HG03039 (cell line): ENCODE measurements at regions not wholly inside any gene's neighbourhood (a gene's known extent, or its start where the extent isn't known, plus 50 kb on each side); places are given as distances from the start of the nearest gene placed in this dataset.
"Not testable (repeated sequence)": the region's sequence is repeated elsewhere in the genome, so short reads cannot be mapped to it uniquely, and the experiment has no call there.

Source experiments
- ATAC-seq: cut with Tn5 transposase; IDR thresholded peaks from one replicate; pipeline ENCODE4 v1.9.1; 2021; ENCODE audit warnings: mild to moderate bottlenecking, moderate library complexity; ENCODE audit not compliant: unreplicated experiment

DNA sequence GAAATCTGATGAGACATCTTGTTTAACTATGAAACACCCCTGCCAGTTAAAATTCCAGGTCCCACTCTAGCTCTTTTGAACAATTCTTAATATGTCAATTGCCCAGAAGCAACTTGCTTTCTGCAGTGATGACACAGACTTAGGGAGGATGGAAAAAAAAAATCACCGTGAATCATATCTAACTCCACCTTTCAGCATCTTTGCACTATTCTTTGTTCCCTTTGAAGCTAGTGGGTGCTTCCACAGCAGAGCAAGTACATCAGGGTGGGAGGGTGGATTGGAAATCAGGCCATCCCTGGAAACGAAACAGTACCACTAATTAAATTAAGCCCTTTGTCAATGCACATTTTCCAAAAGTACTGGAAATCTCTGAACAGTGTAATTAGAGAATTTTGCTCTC, 324.3 kb upstream of the MEIS1 start:
- no peak for ATAC-seq

DNA sequence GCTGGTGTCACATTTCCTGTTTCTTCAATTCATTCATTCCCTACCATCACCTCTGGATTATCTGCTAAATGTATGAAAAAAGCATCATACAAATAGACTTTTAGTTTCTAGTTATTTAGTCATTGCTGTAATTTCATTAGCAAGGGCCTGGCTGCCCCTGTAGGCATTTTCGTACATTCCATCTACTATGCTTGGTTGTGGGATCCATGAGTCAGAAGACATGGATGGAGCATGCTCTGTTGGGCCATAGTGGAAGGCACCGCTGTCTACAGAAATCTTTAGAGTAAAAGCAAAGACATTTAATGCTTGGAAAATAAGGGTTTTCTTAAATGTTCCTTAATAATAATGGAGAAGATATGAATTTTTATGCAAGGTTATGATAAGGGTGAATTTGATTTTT, 324.8 kb upstream of the MEIS1 start:
- no peak for ATAC-seq

DNA sequence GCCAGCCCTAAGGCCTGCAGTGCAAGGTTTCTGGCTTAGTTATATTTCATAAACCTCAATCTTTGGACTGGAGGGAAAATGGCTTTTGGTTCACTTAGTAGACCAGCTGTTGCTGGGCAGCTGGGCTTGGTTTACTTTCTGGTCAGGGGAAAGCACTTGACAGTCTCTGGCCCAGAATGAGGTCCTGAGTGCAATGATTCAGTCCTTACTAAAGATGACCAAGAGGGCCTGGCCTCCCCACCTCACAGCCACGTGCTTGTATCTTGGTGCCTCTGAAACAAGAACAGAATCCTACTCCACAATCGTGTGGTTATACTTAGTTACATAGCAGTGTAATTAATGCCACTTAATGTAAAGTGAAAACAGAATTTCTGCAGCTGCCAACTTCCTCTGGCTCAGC, 325.5 kb upstream of the MEIS1 start:
- no peak for ATAC-seq

DNA sequence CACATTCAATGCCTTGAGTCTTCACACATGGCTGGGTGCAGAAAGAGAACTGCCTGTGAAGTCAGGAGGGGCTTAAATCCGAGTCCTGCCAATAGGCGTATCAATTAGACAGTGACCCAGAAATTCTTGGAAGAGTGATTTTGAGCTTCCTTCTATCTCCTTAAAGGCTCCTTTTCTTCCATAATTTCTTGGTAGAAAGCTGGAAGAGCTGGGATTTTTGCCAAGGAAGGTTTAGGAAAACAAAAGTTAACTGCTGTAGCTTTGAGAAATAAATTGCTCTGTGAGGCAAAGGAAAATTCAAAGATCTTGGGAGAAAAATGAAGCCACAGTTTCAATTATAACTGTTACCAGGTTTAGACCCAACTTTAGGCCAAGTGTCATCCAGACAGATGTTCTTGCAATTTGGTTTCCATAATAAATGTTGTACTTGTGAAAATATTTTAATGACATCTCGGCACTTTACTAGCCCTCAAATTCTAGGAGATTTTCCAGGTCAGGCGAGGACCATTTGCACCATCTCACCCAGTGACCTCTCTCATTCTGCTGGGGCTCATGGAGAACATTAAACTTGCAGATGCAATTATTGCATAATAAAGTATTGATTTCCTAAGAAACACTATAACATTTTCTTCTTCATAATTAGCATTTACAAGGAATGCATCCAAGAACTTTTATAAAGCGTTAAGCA, 329.7 kb upstream of the MEIS1 start:
- no peak for ATAC-seq

DNA sequence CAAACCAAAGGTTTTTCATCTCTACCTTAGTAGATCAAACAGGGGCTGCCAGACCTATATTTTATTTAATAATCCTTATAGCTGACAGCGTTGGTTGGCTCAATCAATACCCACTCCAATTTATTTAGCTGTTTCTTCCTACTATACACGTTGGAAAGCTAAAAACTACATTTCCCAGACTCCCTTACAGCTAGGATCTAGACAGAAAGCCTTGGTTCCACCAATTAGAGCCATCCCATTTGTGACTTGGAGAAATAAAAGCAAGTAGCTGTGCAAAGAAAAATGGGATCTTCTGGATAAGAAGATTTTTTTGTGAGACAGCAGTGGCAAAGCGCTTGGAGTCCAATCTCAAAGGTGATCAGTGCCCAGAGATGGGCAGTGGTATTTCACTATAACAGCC, 331.3 kb upstream of the MEIS1 start:
- no peak for ATAC-seq

DNA sequence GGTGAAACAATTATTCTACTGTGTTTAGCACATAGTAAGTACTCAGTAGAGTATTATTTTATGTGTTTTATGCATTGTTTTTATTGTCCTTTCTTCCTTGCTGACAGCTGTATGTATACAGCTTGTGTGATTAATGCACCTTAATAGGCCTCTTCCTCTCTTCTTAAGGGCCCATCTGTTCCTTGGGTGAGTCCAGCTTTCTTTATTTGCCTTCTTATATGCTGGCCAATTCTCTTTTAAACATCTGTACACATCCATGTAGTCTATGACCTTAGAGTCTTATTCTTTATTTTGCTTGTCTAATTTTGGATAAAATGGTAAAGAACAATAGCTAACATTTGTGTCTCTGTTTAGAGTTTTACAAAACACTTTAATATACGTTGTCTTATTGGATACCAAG, 333.7 kb upstream of the MEIS1 start:
- no peak for ATAC-seq

DNA sequence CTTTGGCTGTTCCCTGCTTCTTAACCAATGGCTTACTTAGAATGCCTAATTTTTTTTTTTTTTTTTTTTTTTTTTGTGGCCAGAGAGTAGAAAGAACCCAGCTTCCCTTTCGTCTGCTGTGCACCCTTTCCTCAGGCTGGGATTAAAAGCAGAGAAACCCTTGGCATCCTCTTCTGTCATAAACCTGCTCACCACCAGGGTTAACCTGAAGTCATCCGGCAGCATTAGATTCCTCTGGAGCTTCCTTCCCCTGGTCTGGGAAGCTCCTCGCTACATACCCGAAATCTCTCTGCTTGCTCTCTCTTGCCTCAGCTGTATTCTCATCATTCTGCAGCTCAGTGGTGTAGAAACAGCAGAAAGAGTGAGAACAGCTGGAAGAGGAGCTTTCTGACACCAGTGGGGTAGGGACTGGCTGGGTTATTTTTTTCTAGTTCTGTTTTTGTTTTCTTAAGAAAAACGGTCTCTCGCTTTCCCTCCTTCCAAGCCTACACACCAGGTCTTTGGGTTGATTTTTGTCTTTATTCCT, 339.0 kb upstream of the MEIS1 start:
- no peak for ATAC-seq

DNA sequence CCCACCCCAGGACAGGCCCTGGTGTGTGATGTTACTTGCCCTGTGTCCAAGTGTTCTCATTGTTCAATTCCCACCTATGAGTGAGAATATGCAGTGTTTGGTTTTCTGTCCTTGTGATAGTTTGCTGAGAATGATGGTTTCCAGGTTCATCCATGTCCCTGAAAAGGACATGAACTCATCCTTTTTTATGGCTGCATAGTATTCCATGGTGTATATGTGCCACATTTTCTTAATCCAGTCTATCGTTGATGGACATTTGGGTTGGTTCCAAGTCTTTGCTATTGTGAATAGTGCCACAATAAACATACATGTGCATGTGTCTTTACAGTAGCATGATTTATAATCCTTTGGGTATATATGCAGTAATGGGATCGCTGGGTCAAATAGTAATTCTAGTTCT, 340.2 kb upstream of the MEIS1 start:
- ATAC-seq, result not testable (repeated sequence)

DNA sequence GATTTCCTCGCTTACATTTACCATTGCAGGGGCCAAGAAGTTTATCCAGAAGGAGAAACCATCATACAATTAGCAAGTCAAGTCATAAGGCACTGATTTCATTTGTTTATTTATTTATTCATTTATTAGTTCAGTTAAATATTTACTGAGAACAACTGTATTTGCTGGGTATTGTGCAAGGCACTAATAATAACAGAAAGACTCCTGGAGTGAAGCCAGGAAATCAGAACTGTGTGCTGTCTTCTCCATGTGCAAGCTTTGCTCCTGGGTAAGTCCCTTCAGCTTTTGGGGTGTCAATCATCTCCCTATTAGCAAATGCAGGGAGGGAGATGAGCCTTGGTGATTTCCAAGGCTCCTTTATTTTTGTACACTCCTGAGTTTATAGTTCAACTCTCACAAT, 341.6 kb upstream of the MEIS1 start:
- ATAC-seq, result no peak

DNA sequence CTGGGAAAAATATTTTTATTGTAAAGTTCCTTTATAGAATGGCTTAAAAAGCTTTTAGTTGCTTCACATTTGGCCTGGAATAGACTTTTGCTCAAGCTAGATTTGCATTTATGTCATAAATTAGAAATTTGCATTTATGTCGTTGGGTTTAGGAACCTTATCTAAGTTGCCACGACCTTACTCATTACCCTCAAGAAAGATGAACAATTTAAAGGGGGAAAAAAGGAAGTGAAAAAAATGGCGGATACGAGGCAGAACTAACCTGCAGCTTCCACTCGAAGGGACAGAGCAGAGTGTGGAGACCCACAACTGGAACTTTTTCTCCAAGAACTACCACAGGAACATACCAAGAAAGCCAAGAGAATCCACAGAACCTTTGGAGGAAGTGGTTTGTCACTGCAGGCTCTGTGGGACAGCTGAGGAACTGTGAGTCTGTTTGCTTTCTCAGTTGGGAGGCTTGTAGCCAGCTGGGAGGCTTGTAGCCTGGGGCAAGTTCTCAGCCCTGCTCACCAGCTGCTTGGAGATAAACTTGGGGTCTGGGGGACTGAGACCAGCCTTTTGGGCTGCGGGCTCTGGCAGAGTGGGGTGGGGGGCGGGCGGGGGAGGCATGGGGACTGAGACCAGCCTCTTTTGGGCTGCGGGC, 349.9 kb upstream of the MEIS1 start:
- no peak for ATAC-seq

DNA sequence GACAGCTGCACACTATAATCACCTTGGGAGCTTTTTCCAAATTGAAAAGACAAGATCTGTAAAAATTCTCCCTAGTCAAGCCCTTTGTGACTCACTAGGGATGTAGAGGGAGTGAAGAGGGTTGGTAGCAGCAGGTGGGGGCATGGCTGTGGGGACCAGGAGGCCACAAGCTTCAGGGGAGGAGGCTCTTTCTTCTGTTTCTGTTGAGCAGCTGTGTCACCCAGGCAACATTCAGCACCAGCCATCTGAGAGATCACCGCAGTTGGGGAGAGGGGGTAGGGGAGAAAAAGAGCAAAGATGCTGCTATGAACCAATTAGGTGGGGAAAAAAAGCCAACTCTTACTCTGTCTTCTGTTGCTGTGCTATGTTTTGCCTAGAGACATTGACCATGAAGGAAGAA, 352.3 kb upstream of the MEIS1 start:
- no peak for ATAC-seq

DNA sequence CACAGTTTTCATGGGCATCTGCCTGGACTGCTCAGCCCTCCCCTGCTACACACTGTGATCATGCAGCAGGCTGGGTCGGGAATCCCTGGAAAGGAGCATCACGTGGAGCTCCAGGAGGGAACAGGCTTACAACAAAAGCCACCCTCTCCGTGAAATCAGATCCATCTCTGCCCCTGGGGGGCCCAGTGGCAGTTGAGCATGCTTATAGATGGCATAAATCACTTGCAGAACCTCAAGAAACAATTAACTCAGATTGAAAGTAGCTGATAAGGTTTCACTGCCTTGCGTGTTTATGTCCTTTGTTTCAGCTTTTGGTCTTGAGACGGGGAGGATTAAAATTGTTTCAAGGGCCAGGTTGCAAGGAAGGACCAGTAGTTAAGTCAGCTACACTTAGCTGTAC, 354.8 kb upstream of the MEIS1 start:
- ATAC-seq, result no peak

DNA sequence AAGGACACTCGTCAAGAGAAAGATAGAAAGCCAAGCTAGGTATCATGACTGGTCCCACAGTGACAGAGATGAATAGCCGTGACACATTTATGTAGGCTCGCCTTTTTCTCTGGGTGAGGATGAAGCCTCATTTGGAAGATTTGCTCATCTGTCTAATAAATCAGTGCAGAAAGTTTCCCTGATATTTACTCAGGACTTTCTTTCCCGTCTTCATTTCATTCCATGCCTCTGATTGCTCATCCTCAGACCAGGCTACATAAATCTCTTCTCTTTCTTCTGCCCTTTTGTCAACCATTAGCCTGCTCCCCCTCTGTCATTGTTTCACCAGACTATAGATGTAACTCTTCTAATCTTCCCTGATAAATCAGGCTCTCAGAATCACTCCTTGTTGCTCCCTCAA, 361.8 kb upstream of the MEIS1 start:
- no peak for ATAC-seq

DNA sequence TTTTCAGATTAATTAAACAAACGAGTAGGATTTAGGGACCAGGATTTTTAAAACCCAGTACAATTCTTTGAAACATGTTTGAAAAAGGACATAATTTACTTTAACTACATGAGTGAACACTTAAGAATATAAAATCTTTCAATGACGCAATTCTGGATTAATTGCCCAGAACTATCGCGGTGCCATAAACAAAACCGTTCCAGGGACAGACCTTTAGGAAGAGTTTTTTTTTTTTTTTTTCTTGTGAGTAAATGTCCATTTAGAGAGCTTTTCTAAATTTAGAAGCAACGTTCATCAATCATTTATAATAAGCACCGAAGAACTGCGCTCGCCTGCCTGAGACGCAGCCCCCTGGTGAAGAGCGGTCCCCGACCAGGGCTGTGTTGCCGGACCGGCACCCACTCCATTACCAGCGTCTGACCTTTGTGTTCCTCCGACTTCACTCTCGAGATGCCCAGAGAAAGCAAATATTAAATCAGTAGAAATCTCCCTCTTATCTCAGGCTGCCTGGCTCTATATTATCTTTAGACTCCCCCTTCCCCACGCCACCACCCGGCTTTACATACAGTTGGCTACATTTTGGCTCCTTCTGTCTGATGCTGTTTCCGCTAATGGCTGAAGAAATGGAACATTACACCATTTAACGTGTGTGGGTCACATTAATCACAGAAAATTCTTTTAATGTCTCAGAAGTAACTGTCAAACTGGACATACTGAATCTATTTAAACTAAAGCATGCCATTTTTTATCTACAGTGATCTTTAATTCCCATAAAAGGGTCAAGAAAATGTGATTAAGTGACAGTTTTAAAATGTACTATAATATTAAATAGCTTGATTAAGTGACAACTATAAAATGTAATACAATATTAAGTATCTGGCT, 364.0 kb upstream of the MEIS1 start:
- no peak for ATAC-seq

DNA sequence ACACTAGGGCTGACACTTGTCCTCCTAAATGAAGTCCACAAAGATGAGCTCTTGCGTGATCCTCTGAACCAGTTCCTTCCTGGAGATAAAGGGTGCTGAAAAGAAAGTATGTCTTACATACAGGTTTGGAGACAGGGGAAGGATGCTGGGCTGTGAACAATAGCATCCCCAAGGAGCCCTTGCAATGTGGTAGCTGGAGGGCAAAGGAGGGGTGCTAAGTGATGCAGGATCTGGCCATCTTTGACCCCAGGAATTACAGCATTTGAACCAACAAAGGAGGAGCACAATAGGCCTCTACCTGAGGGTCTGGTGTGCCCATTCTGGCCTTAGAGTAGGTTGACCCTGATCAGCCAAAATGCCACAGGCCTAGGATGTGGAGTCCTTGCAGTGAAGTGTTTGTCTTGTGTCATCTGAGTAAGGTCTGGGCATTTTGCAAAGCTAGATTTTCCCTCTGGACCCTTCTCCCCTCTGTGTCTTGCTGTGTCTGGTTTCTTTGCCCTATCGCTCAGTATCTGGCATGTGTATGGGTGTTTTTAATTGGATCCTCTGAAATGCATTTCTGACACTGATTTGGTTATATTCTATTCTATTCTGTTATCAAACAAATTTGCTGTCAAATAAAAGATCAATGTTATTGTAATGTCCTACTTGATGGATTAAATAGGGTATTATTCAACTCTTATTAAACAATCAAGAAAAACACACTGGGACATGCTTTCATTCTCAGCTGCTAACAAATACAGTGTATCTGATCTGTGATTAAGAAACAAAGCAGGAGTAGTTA, 364.8 kb upstream of the MEIS1 start:
- ATAC-seq, result no peak

DNA sequence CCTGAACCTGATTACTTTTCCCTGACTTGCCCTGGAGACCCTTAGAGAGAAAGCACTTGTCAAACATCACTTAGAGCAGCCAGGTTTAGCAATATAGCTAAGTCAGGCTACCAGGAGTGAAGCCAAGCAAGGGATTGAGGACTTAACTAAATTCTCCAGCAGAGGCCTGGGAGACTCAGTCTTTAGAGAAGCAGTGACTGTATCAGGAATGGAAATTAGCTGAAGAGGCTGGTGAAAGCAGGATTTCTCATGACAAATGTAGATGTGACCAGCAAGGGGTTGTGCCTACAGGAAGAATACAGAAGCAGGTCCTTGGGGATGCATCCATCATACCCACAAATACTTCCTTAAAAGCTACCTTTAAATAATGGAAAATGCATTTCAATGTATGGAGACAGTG, 368.9 kb upstream of the MEIS1 start:
- ATAC-seq, result no peak

DNA sequence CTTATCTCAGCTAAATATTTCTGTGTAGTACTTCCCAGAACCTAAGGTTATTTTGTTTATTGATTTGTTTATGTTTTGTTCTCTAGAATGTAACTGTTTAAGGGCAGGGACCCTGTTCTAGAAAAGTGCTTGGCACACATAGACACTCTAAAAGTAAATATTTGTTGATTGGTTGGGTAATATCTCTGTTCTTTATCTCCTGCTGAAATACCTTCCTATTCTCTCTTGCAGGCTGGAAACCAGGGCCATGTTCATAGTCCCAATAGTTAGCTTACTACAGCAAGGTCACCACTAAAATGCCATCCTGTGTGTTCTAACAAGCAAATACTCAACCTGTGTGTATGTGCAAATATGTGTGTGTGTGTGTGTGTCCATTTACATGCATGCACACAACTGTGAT, 375.6 kb upstream of the MEIS1 start:
- ATAC-seq, result no peak

DNA sequence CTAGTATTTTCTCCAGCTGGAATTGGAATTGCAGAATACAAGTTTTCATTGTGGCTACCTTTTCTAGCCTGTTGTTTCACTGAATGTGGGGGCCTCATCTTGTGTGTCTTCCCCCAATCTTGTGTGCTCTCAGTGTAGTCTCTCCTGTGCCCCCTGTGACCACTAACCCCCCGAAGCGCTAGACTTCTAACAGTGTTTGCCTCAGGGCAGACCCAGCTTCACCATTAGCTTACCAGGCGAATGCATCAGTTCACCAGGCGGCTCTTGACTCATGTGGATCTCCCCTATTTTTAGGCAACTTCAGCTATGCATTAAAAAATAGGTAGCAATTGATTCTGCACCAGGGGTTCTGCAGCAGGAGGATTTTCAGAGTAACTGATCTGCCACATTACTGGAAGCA, 376.2 kb upstream of the MEIS1 start:
- no peak for ATAC-seq

DNA sequence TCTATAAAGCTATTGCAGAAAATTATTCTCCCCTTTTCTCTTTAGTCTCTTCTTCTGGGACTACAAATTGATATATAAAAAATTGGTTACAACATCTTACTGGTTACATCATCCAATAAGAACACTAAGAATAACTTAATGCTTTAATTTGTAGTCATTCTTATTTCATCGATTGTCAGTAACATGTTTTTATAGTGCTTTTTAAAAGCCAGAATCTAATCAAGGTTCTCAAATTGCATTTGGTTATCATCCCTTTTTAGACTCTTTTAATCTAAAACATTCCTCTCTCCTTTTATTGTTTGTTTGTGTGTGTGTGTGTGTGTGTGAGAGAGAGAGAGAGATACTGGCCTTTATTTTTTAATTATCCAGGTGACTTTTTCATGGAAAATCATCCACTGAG, 377.1 kb upstream of the MEIS1 start:
- ATAC-seq, result no peak

DNA sequence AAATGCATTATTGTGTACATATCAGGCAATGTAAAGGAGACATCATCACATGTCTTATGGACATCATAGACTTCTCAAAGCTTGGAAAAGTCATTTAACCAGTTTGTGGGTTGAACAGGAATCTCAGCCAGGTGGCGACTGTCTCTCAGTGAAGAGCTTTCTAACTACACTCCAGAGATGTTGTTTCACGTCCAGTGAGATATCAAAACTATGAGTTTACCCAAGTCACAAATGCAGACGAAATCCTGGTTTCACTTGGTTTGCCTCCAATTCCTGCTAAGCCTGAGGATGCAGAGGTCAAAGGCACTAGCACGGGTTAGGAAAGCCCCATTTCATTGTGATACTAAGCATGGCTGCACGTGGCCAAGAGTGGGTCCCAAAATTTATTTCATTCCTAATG, 384.5 kb upstream of the MEIS1 start:
- ATAC-seq, result no peak

DNA sequence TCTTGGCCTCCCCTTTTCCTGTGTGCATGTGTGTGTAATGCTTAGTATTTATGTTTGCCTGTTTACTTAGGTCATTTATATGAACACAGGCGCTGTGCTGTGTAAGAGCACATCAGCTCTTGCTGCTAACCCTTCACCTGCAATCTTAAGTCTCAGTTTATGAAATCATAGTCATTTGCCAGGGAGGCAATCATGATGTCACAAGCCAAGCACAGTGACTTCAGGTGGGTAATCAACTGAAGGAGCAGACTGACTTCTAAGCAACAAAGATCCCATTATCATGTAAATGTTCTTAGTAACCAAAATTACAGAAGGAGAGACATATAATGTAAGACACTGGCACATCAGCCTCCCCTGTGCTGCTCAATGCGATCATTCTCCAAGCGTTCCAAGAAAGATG, 386.3 kb upstream of the MEIS1 start:
- no peak for ATAC-seq
